H54 (cell line): ENCODE measurements at regions not wholly inside any gene's neighbourhood (a gene's known extent, or its start where the extent isn't known, plus 50 kb on each side); places are given as distances from the start of the nearest gene placed in this dataset.

Source experiments
- DNase-seq: peaks from one replicate; pipeline ENCODE4 v3.0.0; 2011; ENCODE audit warnings: low spot score, mixed read lengths; ENCODE audit not compliant: insufficient read length
- FAIRE-seq: peaks from 3 replicates; lab custom pipeline; 2011; peaks lifted over from hg19 to GRCh38; lab: Jason Lieb, UNC
- POLR2A ChIP-seq: IDR thresholded peaks from 2 replicates; pipeline ENCODE4 v1.6.1; 2011; ENCODE audit warnings: low read depth, mild to moderate bottlenecking, low read length

GRCh38 chr21:27189870-27190269 is 223.0 kb upstream of the ADAMTS5 start:
- TF ChIP-seq POLR2A: no peak
- FAIRE-seq (no peak), DNase-seq (no peak)

DNA sequence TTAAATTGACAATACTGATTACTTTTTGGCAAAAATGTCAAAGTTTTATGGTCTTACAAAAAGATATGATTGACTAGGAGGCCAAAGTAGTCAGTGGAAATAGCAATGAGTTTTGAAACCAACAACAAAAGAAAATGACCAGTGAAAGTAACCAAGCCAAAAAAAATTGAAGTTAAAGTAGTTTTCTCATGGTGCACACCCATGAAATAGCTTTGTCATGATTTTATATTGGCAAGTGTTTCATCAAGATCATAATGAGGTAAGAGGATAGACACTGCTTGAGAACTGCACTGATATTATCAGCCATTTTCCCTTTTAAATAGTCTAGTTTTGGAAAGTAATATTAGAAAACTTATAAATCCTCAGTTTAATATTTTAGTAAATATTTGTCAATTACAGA is 206.2 kb upstream of the ADAMTS5 start:
- no peak for TF ChIP-seq POLR2A
- no peak for FAIRE-seq
- DNase-seq: no peak

DNA sequence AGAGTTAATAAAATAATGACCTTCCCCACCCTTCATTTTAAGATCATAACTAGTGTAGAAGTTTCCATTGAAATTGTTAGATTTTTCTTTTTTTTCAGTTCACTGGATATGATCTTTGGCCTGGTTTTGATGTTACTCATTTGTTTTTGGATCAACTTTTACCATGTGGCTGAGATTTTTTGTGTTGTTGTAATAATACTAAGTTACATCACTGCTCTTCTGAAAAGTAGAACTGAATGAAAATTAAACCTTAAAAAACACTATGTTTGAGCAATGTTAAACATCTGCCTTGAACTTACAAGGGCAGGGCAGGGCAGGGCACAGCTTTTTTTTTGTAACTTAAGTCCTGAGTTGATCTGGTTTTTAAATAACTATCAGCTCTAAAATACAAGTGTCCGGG is 204.8 kb upstream of the ADAMTS5 start:
- FAIRE-seq (no peak), DNase-seq (no peak)
- no peak for TF ChIP-seq POLR2A

DNA sequence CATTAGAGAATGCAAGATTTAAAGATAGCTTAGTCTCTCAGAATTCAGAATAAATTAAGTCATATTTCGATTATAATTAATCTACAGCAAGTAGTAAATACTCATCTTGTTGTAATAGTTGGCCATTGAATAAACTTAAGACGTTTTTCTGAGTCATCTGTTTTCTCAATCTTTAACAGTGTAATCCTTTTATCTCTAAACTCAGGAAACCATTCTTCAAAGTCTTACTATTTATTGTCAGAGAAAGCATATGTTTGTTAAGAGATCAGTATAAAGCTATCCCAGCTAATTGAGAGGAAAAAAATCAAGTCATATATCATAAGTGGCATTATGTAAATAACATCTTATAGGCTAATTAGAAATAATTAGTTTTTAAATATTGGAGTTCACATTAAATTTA is 201.2 kb upstream of the ADAMTS5 start:
- FAIRE-seq (no peak), DNase-seq (no peak)
- no peak for TF ChIP-seq POLR2A

DNA sequence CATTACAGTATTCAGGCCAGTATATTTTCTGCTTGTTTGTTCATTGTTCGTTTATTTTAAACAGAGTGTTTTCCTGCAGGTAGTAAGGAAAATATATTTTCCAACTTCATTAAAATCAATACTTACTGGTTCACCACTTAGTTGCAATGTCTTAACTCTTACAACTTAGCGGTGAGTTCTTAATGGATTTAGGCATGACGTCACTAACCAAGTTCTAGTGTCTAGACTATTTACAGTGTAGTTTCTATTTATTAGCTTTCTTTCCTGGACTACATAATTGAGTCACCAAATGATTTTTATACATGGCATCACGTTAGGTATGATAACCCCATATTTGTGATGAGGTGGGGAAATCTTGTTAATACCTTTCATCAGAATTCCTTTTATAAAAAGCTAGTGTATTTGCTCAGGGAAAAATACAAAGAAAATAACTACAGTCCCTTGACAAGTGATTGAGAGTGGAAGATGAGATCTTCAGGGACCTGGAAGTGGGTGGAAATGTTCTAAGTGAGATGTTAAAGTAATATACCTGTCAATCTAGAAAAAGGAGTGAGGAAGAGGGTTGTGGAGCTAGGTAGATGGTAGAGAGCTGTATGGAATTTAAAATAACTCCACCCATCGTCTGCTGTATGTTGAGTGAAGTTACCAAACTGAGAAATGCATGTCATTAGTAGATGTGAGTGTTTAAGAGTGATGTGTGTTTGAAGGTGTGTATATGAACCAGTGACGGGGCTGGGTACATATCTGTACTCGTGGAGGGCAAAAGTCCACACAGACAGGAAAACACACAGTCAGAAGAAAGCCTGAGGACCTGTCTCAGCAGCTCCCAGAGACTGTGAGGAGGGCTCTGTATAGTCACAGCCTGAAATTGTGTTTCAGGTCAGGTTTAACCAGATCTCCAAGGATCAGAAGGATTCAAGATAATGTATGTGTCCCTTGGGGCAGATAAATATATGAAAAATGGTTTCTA is 197.6 kb upstream of the ADAMTS5 start:
- TF ChIP-seq POLR2A: no peak
- FAIRE-seq (no peak), DNase-seq (no peak)

DNA sequence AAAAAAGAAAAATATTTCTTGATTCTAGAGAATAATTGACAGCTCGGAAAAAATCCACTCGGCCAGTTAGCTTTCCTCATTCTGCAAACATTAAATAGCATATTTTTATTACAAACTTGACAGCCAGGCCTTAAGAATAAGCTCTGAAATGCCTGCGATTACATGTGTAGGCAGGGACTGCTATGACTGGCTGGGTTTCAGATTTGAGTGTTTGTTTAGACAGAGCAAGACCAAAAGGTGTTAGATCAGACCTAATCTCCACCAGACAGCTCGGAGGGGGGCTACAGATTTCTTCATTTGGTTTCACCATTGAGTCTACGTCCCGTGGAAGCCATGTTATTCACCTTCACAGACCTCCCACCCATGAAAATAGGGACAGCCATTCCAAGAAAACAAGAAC is 192.1 kb upstream of the ADAMTS5 start:
- no peak for TF ChIP-seq POLR2A
- no peak for FAIRE-seq
- DNase-seq: no peak

- no peak for DNase-seq
- no peak for TF ChIP-seq POLR2A
- FAIRE-seq: peak; percentile 6
Measured at GRCh38 chr21:27157097-27157496, 190.2 kb upstream of the ADAMTS5 start.

GRCh38 chr21:27156666-27157065 is 189.8 kb upstream of the ADAMTS5 start:
- no peak for FAIRE-seq
- TF ChIP-seq POLR2A: no peak
- DNase-seq: no peak

DNA sequence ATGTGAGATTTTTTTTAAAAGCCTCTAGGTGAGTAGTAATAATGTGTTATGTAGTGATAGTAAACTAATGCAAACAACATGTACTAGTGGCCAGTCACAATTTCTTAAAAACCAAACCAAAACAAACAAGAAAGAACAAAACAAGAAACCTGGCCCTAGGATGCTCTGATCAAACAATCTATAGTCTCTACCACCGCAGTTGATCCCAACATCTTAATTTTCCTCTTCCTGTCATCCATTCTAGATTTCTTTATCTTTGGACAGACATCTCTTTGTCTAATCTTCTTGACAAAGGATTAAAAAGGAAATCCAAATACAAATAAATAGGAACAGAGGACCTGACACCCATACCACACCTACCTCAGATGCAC is 188.2 kb upstream of the ADAMTS5 start:
- DNase-seq (no peak), FAIRE-seq (no peak)
- TF ChIP-seq POLR2A: no peak

DNA sequence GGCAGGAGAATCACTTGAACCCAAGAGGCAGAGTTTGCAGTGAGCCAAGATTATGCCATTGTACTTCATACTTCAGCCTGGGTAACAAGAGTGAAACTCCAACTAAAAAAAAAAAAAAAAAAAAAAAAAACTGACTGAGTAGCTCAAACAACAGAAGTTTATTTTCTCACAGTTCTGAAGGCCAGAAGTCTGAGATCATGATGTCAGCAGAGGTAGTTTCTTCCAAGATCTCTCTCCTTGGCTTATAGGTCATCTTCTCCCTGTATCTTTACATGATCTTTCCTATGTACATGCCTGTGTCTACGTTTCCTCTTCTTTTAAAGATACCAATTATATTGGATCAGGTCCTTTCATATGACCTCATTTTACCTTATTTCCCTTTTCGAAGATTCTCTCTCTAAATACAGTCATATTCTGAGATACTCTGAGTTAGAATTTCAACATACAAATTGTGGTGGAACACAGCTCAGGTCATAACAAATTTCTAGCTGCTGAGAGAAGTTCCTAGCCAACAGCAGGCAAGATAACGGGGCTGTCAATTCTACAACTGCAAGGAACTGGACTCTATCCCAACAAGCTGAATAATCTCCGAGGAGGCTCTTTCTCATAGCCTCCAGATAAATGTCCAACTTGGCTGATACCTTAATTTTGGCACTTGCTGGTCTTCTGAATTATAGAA is 187.7 kb upstream of the ADAMTS5 start:
- FAIRE-seq (no peak), DNase-seq (no peak)
- no peak for TF ChIP-seq POLR2A

DNA sequence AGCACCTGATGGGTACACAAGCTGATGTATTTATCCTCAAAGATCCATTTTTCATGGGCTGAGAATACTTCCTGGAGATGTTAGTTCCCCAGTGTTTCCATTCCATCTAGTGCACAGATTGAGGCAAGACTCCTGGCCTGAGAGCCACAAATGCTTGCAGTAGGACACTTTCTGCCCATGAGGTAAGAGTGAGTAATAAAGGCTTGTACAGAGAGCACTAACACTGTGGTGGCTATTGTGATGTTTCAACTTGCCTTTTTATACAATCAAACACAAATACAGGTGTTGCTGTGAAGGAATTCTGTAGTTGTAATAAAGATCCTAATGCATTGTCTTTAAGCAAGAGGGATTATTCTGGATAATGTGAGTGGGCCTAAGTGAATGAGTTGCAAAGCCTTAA is 186.1 kb upstream of the ADAMTS5 start:
- no peak for FAIRE-seq
- no peak for TF ChIP-seq POLR2A
- no peak for DNase-seq

GRCh38 chr21:27149034-27149433 is 182.1 kb upstream of the ADAMTS5 start:
- FAIRE-seq: no peak
- no peak for TF ChIP-seq POLR2A
- no peak for DNase-seq

DNA sequence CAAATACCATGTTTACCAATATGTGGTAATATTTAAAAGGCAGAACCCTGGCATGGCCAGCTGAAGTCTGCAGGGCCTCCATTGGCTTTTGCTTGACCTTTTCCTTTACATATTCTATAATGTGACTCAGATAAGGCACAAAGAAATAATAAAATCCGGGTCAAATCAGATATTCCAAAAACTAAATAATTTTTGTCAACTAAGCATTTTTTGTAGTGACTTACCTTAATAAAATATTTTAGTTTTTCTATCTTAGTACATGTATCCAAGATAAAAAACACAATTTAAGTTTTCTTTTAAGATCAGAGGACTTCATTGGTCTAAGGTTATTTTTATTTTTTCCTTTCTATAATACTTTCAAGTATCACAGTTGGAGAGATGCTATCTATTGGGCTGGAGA is 179.4 kb upstream of the ADAMTS5 start:
- FAIRE-seq: no peak
- TF ChIP-seq POLR2A: no peak
- DNase-seq: no peak

DNA sequence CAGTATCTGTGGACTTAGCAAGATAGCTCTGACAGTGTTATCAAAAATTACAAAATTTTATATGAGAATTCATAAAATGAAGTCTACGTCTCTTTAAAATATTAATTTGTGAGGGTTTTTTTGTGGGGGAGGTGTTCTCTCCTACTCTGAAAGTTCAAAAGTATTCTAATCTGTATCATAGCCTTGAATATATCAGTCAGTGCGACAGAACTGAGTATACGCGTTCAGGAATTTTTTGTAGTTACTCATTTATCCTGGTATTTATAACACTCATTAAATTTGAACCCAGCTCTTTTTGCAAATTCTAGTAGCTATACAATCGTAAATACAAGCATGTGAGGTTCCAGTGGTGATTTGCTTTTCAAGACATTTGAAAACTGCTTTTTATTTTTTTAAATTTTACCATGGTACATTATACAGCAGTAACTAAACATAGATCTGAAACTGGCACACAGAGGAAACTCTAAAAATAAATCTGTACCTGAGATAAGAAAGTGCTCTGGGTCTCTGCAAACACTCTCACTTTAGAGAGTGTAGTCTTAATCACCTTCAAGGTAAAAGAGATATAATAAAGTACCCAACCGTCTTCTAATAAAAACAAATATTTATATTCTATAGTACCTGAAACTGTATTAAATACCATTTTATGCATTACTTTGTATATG is 178.4 kb upstream of the ADAMTS5 start:
- DNase-seq: no peak
- FAIRE-seq: no peak
- TF ChIP-seq POLR2A: no peak
